HEK293 (cell line): ENCODE measurements at regions not wholly inside any gene's neighbourhood (a gene's known extent, or its start where the extent isn't known, plus 50 kb on each side); places are given as distances from the start of the nearest gene placed in this dataset.

ENCODE experiments used
- CTCF ChIP-seq: fragments of 450-650 bp; formaldehyde crosslinking; IDR thresholded peaks from 2 replicates; pipeline ENCODE4 v1.5.1; 2016; ENCODE audit warnings: missing biosample characterization, missing genetic modification characterization
- REST ChIP-seq: fragments of 450-650 bp; formaldehyde crosslinking; IDR thresholded peaks from 2 replicates; pipeline ENCODE4 v1.5.1; 2016; ENCODE audit warnings: missing biosample characterization, missing genetic modification characterization
- ZNF174 ChIP-seq: fragments of 450-650 bp; formaldehyde crosslinking; IDR thresholded peaks from 2 replicates; pipeline ENCODE4 v1.5.0; 2017; ENCODE audit warnings: missing biosample characterization, mild to moderate bottlenecking, missing genetic modification characterization
- ZNF416 ChIP-seq: fragments of 450-650 bp; formaldehyde crosslinking; IDR thresholded peaks from 2 replicates; pipeline ENCODE4 v1.5.1; 2016; ENCODE audit warnings: missing biosample characterization, missing genetic modification characterization
- ZNF629 ChIP-seq: fragments of 450-650 bp; formaldehyde crosslinking; IDR thresholded peaks from 2 replicates; pipeline ENCODE4 v1.5.1; 2017; ENCODE audit warnings: missing biosample characterization, missing genetic modification characterization
- ZNF830 ChIP-seq: fragments of 450-650 bp; IDR thresholded peaks from 2 replicates; pipeline ENCODE4 v1.5.0; 2018; ENCODE audit warnings: missing biosample characterization, missing genetic modification characterization, low read depth, mild to moderate bottlenecking, moderate library complexity
- ZSCAN16 ChIP-seq: fragments of 450-650 bp; formaldehyde crosslinking; IDR thresholded peaks from 2 replicates; pipeline ENCODE4 v1.5.1; 2016; ENCODE audit warnings: missing biosample characterization, missing genetic modification characterization

- TF ChIP-seq CTCF (no peak), ZNF830 (tag by site-specific recombination) (no peak), ZNF629 (tag by site-specific recombination) (no peak), ZSCAN16 (tag by site-specific recombination) (no peak), REST (tag by site-specific recombination) (no peak), ZNF416 (tag by site-specific recombination) (no peak), ZNF174 (no peak)
These were observed 66.1 kb upstream of the SLC22A15 start for GRCh38 chr1:115910231-115910630.
